GM23338 (cell line): ENCODE measurements at regions not wholly inside any gene's neighbourhood (a gene's known extent, or its start where the extent isn't known, plus 50 kb on each side); places are given as distances from the start of the nearest gene placed in this dataset.

ENCODE experiments used
- ATAC-seq: fragments of 200-7000 bp; cut with Tn5 transposase; 3 replicates; pipeline ENCODE4 v1.9.1; 2020
- DNase-seq: peaks from one replicate; pipeline ENCODE4 v3.0.0-alpha.2; 2015; ENCODE audit warnings: low spot score
- H2AFZ ChIP-seq: fragments of 200-600 bp; sonication (generic); 2 replicates; pipeline ENCODE4 v1.8.0; 2016; ENCODE audit warnings: antibody characterized with exemption, mild to moderate bottlenecking, moderate library complexity
- H3F3A ChIP-seq: fragments of 200-600 bp; sonication (generic); replicated peaks from 2 replicates; pipeline ENCODE4 v1.8.0; 2017; ENCODE audit warnings: antibody characterized with exemption, mixed run types, low read depth
- H3K27ac ChIP-seq: fragments of 200-600 bp; sonication (generic); 2 replicates; pipeline ENCODE4 v1.6.1; 2016; ENCODE audit warnings: low read depth
- H3K27me3 ChIP-seq: fragments of 200-600 bp; sonication (generic); 2 replicates; pipeline ENCODE4 v1.8.0; 2016; ENCODE audit warnings: mild to moderate bottlenecking, mixed run types, moderate library complexity; ENCODE audit not compliant: insufficient read depth
- H3K36me3 ChIP-seq: fragments of 200-600 bp; sonication (generic); 2 replicates; pipeline ENCODE4 v1.8.0; 2016; ENCODE audit warnings: mild to moderate bottlenecking; ENCODE audit not compliant: insufficient read depth
- H3K4me1 ChIP-seq: fragments of 200-600 bp; sonication (generic); 2 replicates; pipeline ENCODE4 v1.8.0; 2016; ENCODE audit warnings: mild to moderate bottlenecking, moderate library complexity; ENCODE audit not compliant: insufficient read depth
- H3K4me2 ChIP-seq: fragments of 200-600 bp; sonication (generic); 2 replicates; pipeline ENCODE4 v1.7.1; 2017; ENCODE audit warnings: mixed run types
- H3K4me3 ChIP-seq: fragments of 200-600 bp; sonication (generic); 2 replicates; pipeline ENCODE4 v1.6.1; 2016; ENCODE audit warnings: mixed run types
- H3K79me2 ChIP-seq: fragments of 200-600 bp; sonication (generic); replicated peaks from 2 replicates; pipeline ENCODE4 v1.8.0; 2017; ENCODE audit warnings: mild to moderate bottlenecking; ENCODE audit not compliant: insufficient read depth
- H3K9me2 ChIP-seq: fragments of 200-600 bp; sonication (generic); 2 replicates; pipeline ENCODE4 v1.8.0; 2017; ENCODE audit not compliant: insufficient read depth
- H4K20me1 ChIP-seq: fragments of 200-600 bp; sonication (generic); replicated peaks from 2 replicates; pipeline ENCODE4 v1.8.0; 2017; ENCODE audit warnings: mild to moderate bottlenecking; ENCODE audit not compliant: insufficient read depth
- H3K27ac Mint-ChIP-seq: 2 replicates; pipeline ENCODE4 v1.8.0; 2020; ENCODE audit warnings: inconsistent platforms, mild to moderate bottlenecking, moderate library complexity, mixed read lengths
- H3K27me3 Mint-ChIP-seq: 3 replicates; pipeline ENCODE4 v1.8.0; 2022; ENCODE audit warnings: low read depth, mild to moderate bottlenecking, moderate library complexity, mixed read lengths, inconsistent platforms; ENCODE audit not compliant: insufficient read depth, poor library complexity
- H3K36me3 Mint-ChIP-seq: 3 replicates; pipeline ENCODE4 v1.8.0; 2021; ENCODE audit warnings: low read depth, mild to moderate bottlenecking, inconsistent platforms, moderate library complexity, mixed read lengths
- H3K4me1 Mint-ChIP-seq: 3 replicates; pipeline ENCODE4 v1.8.0; 2020; ENCODE audit warnings: mild to moderate bottlenecking, inconsistent platforms, mixed read lengths
- H3K4me3 Mint-ChIP-seq: 3 replicates; pipeline ENCODE4 v1.8.0; 2021; ENCODE audit warnings: moderate library complexity, mild to moderate bottlenecking, inconsistent platforms, mixed read lengths
- H3K9me3 Mint-ChIP-seq: 3 replicates; pipeline ENCODE4 v1.8.0; 2020; ENCODE audit warnings: moderate library complexity, mild to moderate bottlenecking, inconsistent platforms, mixed read lengths
- CREB1 ChIP-seq: fragments of 250-450 bp; sonication (Bioruptor Pico); IDR thresholded peaks from 2 replicates; pipeline ENCODE4 v1.5.0; 2020; ENCODE audit warnings: low read depth, mild to moderate bottlenecking, moderate library complexity
- CTCF ChIP-seq, 2 experiments: fragments of 200-600 bp in 1 of 2; sonication (generic) in 1 of 2; conservative IDR thresholded peaks; 2 replicates each; pipeline versions ENCODE4 v1.5.1 to v1.6.1; 2016 to 2017; ENCODE audit warnings: antibody characterized with exemption in 2 of 2, low read depth in 2 of 2, mild to moderate bottlenecking in 2 of 2, moderate library complexity in 1 of 2
- EZH2phosphoT487 ChIP-seq: fragments of 200-600 bp; sonication (generic); IDR thresholded peaks from one replicate; pipeline ENCODE4 v1.8.1; 2018; ENCODE audit warnings: antibody characterized with exemption; ENCODE audit not compliant: unreplicated experiment
- JUNB ChIP-seq: IDR thresholded peaks from one replicate; pipeline ENCODE4 v1.6.1; 2016; ENCODE audit warnings: antibody characterized with exemption; ENCODE audit not compliant: unreplicated experiment
- POLR2AphosphoS5 ChIP-seq: IDR thresholded peaks from 2 replicates; pipeline ENCODE4 v1.6.1; 2016; ENCODE audit warnings: antibody characterized with exemption, low read depth
- ZNF331 ChIP-seq: fragments of 250-450 bp; sonication (Bioruptor Pico); IDR thresholded peaks from 2 replicates; pipeline ENCODE4 v1.5.0; 2020; ENCODE audit warnings: low read depth, mild to moderate bottlenecking, moderate library complexity
- TF ChIP-seq, protein P1 (sequence below): IDR thresholded peaks from one replicate; pipeline ENCODE4 v1.6.1; 2018; ENCODE audit warnings: antibody characterized with exemption; ENCODE audit not compliant: unreplicated experiment
- TF ChIP-seq, protein P2 (sequence below): fragments of 250-450 bp; sonication (Bioruptor Pico); IDR thresholded peaks from 2 replicates; pipeline ENCODE4 v1.5.0; 2020; ENCODE audit warnings: mild to moderate bottlenecking, moderate library complexity

- TF ChIP-seq, protein P1, sequence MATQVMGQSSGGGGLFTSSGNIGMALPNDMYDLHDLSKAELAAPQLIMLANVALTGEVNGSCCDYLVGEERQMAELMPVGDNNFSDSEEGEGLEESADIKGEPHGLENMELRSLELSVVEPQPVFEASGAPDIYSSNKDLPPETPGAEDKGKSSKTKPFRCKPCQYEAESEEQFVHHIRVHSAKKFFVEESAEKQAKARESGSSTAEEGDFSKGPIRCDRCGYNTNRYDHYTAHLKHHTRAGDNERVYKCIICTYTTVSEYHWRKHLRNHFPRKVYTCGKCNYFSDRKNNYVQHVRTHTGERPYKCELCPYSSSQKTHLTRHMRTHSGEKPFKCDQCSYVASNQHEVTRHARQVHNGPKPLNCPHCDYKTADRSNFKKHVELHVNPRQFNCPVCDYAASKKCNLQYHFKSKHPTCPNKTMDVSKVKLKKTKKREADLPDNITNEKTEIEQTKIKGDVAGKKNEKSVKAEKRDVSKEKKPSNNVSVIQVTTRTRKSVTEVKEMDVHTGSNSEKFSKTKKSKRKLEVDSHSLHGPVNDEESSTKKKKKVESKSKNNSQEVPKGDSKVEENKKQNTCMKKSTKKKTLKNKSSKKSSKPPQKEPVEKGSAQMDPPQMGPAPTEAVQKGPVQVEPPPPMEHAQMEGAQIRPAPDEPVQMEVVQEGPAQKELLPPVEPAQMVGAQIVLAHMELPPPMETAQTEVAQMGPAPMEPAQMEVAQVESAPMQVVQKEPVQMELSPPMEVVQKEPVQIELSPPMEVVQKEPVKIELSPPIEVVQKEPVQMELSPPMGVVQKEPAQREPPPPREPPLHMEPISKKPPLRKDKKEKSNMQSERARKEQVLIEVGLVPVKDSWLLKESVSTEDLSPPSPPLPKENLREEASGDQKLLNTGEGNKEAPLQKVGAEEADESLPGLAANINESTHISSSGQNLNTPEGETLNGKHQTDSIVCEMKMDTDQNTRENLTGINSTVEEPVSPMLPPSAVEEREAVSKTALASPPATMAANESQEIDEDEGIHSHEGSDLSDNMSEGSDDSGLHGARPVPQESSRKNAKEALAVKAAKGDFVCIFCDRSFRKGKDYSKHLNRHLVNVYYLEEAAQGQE, result no peak
- TF ChIP-seq ZNF331 (CRISPR knock-in tag), result no peak
Observed at GRCh38 chr17:73840829-73841228, 196.6 kb upstream of the SDK2 start (continued).

- H3K36me3 Mint-ChIP-seq, result no peaks in the 10 kb centered on the region
- Histone ChIP-seq H4K20me1 (no peaks in the 10 kb centered on the region), H3K9me2 (no peaks in the 10 kb centered on the region), H3K27ac (no peak overlapping the region), H3K27me3 (no peaks in the 10 kb centered on the region), H3K36me3 (no peaks in the 10 kb centered on the region), H2AFZ (no peak overlapping the region), H3F3A (no peaks in the 10 kb centered on the region), H3K4me2 (no peak overlapping the region), H3K4me3 (no peak overlapping the region), H3K79me2 (no peaks in the 10 kb centered on the region), H3K4me1 (no peaks in the 10 kb centered on the region)
- H3K27ac Mint-ChIP-seq, result no peak overlapping the region; the same call in 1 of the 2 replicates
- H3K4me3 Mint-ChIP-seq, result no peak overlapping the region
- peaks cover 13% of the 10 kb centered on the region for H3K27me3 Mint-ChIP-seq
- H3K9me3 Mint-ChIP-seq, result peaks cover 7% of the 10 kb centered on the region; the same call in 2 of the 3 replicates
- H3K4me1 Mint-ChIP-seq, result no peaks in the 10 kb centered on the region
- ATAC-seq, result peak; percentile 96
- peak; percentile 74 for DNase-seq
- peak; percentile 79 to 94 for TF ChIP-seq CTCF (conservative IDR thresholded peaks at IDR 0.05; ENCODE audit: low read depth in 2 of 2)
- TF ChIP-seq CREB1, result no peak
Observed at GRCh38 chr17:73841431-73842060, 197.3 kb upstream of the SDK2 start.

DNA sequence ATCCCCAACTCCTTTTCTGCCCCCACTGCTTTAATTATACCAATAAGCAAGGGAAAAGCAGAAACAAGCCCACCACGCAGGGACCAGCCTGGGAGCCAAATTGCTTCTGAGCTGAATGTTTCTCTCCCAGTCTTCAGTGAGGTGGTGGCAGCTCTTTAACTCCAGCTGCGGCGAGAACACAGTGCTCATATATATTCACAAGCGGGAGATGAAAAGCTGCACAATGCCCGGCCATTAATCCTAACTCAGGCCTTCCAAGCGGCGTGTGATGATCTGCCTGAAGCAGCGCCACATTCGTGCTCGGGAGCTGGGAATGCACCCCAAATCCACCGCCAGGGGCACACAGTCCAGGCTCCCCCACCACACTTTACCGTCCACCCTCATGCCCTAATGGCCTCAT lies 203.7 kb upstream of the SDK2 start:
- Mint-ChIP-seq H3K9me3 (no peaks in the 10 kb centered on the region; the same call in 1 of the 3 replicates), H3K27me3 (peaks cover 11% of the 10 kb centered on the region), H3K4me1 (no peaks in the 10 kb centered on the region), H3K27ac (no peak overlapping the region), H3K4me3 (no peak overlapping the region), H3K36me3 (no peaks in the 10 kb centered on the region)
- H3K4me2 ChIP-seq, result no peak overlapping the region
- no peaks in the 10 kb centered on the region for H3K27me3 ChIP-seq
- no peaks in the 10 kb centered on the region for H4K20me1 ChIP-seq
- no peak overlapping the region for H3K4me3 ChIP-seq
- no peak overlapping the region for H2AFZ ChIP-seq
- no peaks in the 10 kb centered on the region for H3K79me2 ChIP-seq
- H3K9me2 ChIP-seq, result peaks cover 9% of the 10 kb centered on the region; the same call in 1 of the 2 replicates
- no peaks in the 10 kb centered on the region for H3K36me3 ChIP-seq
- no peak overlapping the region for H3K27ac ChIP-seq
- ATAC-seq, result no peak
- no peaks in the 10 kb centered on the region for H3F3A ChIP-seq
- no peak for DNase-seq
- H3K4me1 ChIP-seq, result no peaks in the 10 kb centered on the region
- TF ChIP-seq EZH2phosphoT487 (no peak), JUNB (no peak), POLR2AphosphoS5 (no peak)
- TF ChIP-seq, protein P2, sequence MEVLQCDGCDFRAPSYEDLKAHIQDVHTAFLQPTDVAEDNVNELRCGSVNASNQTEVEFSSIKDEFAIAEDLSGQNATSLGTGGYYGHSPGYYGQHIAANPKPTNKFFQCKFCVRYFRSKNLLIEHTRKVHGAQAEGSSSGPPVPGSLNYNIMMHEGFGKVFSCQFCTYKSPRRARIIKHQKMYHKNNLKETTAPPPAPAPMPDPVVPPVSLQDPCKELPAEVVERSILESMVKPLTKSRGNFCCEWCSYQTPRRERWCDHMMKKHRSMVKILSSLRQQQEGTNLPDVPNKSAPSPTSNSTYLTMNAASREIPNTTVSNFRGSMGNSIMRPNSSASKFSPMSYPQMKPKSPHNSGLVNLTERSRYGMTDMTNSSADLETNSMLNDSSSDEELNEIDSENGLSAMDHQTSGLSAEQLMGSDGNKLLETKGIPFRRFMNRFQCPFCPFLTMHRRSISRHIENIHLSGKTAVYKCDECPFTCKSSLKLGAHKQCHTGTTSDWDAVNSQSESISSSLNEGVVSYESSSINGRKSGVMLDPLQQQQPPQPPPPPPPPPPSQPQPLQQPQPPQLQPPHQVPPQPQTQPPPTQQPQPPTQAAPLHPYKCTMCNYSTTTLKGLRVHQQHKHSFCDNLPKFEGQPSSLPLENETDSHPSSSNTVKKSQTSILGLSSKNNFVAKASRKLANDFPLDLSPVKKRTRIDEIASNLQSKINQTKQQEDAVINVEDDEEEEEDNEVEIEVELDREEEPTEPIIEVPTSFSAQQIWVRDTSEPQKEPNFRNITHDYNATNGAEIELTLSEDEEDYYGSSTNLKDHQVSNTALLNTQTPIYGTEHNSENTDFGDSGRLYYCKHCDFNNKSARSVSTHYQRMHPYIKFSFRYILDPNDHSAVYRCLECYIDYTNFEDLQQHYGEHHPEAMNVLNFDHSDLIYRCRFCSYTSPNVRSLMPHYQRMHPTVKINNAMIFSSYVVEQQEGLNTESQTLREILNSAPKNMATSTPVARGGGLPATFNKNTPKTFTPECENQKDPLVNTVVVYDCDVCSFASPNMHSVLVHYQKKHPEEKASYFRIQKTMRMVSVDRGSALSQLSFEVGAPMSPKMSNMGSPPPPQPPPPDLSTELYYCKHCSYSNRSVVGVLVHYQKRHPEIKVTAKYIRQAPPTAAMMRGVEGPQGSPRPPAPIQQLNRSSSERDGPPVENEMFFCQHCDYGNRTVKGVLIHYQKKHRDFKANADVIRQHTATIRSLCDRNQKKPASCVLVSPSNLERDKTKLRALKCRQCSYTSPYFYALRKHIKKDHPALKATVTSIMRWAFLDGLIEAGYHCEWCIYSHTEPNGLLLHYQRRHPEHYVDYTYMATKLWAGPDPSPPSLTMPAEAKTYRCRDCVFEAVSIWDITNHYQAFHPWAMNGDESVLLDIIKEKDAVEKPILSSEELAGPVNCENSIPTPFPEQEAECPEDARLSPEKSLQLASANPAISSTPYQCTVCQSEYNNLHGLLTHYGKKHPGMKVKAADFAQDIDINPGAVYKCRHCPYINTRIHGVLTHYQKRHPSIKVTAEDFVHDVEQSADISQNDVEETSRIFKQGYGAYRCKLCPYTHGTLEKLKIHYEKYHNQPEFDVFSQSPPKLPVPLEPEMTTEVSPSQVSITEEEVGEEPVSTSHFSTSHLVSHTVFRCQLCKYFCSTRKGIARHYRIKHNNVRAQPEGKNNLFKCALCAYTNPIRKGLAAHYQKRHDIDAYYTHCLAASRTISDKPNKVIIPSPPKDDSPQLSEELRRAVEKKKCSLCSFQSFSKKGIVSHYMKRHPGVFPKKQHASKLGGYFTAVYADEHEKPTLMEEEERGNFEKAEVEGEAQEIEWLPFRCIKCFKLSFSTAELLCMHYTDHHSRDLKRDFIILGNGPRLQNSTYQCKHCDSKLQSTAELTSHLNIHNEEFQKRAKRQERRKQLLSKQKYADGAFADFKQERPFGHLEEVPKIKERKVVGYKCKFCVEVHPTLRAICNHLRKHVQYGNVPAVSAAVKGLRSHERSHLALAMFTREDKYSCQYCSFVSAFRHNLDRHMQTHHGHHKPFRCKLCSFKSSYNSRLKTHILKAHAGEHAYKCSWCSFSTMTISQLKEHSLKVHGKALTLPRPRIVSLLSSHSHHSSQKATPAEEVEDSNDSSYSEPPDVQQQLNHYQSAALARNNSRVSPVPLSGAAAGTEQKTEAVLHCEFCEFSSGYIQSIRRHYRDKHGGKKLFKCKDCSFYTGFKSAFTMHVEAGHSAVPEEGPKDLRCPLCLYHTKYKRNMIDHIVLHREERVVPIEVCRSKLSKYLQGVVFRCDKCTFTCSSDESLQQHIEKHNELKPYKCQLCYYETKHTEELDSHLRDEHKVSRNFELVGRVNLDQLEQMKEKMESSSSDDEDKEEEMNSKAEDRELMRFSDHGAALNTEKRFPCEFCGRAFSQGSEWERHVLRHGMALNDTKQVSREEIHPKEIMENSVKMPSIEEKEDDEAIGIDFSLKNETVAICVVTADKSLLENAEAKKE (CRISPR knock-in tag), result no peak
